HEK293 (cell line): ENCODE measurements at regions not wholly inside any gene's neighbourhood (a gene's known extent, or its start where the extent isn't known, plus 50 kb on each side); places are given as distances from the start of the nearest gene placed in this dataset.

Experiments
- ZNF274 ChIP-seq, 2 experiments: fragments of 200-500 bp in 1 of 2; fragments of 450-650 bp in 1 of 2; sonication (Bioruptor generic) in 1 of 2; formaldehyde crosslinking in 1 of 2; IDR thresholded peaks; 2 replicates each; pipeline versions ENCODE4 v1.5.1 to v1.6.1; 2014 to 2016; ENCODE audit warnings: borderline replicate concordance in 1 of 2, inconsistent platforms in 1 of 2, low read length in 1 of 2, missing biosample characterization in 1 of 2, missing genetic modification characterization in 1 of 2
- ZNF311 ChIP-seq: fragments of 450-650 bp; formaldehyde crosslinking; IDR thresholded peaks from 2 replicates; pipeline ENCODE4 v1.5.1; 2017; ENCODE audit warnings: missing biosample characterization, missing genetic modification characterization, borderline replicate concordance
- ZNF623 ChIP-seq: fragments of 450-650 bp; formaldehyde crosslinking; IDR thresholded peaks from 2 replicates; pipeline ENCODE4 v1.5.1; 2016; ENCODE audit warnings: missing biosample characterization, missing genetic modification characterization

DNA sequence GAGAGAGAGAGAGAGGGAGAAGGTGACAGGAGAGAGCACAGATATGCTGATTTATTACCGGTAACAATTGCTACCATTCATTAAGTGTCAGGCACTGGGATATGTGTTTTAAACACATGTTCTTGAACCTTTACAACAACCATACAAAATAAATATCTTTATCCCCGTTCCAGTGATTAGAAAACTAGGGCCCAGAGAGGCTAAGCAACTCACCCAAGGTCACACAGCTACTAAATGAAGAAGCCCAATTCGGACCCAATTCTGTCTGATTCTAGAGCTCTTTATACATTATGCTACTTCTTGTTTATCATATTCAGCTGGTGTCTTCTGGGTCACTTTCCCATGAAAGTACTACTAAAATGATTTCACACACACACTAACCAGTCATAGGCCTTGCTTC, 154.0 kb upstream of the RAG2 start:
- TF ChIP-seq ZNF623 (no peak), ZNF311 (tag by site-specific recombination) (no peak), ZNF274 (IDR thresholded peaks at IDR 0.05; ENCODE audit: low read length) (no peak), ZNF274 (tag by site-specific recombination; IDR thresholded peaks at IDR 0.05; ENCODE audit: borderline replicate concordance) (no peak)
